Endothelial cell (in vitro differentiated cells): ENCODE measurements at regions not wholly inside any gene's neighbourhood (a gene's known extent, or its start where the extent isn't known, plus 50 kb on each side); places are given as distances from the start of the nearest gene placed in this dataset.

ENCODE experiments used
- DNase-seq: peaks from one replicate; pipeline ENCODE4 v3.0.0; 2021; ENCODE audit warnings: low spot score
- H3K27ac Mint-ChIP-seq: one replicate; pipeline ENCODE4 v1.8.0; 2021; ENCODE audit warnings: mixed read lengths, inconsistent platforms; ENCODE audit not compliant: unreplicated experiment
- H3K27me3 Mint-ChIP-seq: one replicate; pipeline ENCODE4 v1.8.0; 2021; ENCODE audit warnings: mild to moderate bottlenecking, moderate library complexity, mixed read lengths, inconsistent platforms; ENCODE audit not compliant: unreplicated experiment
- H3K36me3 Mint-ChIP-seq: one replicate; pipeline ENCODE4 v1.8.0; 2021; ENCODE audit warnings: mild to moderate bottlenecking, low read depth, mixed read lengths, inconsistent platforms; ENCODE audit not compliant: unreplicated experiment
- H3K4me1 Mint-ChIP-seq: one replicate; pipeline ENCODE4 v1.8.0; 2021; ENCODE audit warnings: mild to moderate bottlenecking, mixed read lengths, inconsistent platforms; ENCODE audit not compliant: unreplicated experiment
- H3K4me3 Mint-ChIP-seq: one replicate; pipeline ENCODE4 v1.8.0; 2021; ENCODE audit warnings: mild to moderate bottlenecking, mixed read lengths, inconsistent platforms; ENCODE audit not compliant: unreplicated experiment
- H3K9me3 Mint-ChIP-seq: one replicate; pipeline ENCODE4 v1.8.0; 2021; ENCODE audit warnings: mixed read lengths, inconsistent platforms; ENCODE audit not compliant: unreplicated experiment
- TF ChIP-seq, protein P1 (sequence below): fragments of 200-600 bp; sonication (generic); IDR thresholded peaks from one replicate; pipeline ENCODE4 v1.5.0; 2021; ENCODE audit warnings: antibody characterized with exemption; ENCODE audit not compliant: unreplicated experiment

DNA sequence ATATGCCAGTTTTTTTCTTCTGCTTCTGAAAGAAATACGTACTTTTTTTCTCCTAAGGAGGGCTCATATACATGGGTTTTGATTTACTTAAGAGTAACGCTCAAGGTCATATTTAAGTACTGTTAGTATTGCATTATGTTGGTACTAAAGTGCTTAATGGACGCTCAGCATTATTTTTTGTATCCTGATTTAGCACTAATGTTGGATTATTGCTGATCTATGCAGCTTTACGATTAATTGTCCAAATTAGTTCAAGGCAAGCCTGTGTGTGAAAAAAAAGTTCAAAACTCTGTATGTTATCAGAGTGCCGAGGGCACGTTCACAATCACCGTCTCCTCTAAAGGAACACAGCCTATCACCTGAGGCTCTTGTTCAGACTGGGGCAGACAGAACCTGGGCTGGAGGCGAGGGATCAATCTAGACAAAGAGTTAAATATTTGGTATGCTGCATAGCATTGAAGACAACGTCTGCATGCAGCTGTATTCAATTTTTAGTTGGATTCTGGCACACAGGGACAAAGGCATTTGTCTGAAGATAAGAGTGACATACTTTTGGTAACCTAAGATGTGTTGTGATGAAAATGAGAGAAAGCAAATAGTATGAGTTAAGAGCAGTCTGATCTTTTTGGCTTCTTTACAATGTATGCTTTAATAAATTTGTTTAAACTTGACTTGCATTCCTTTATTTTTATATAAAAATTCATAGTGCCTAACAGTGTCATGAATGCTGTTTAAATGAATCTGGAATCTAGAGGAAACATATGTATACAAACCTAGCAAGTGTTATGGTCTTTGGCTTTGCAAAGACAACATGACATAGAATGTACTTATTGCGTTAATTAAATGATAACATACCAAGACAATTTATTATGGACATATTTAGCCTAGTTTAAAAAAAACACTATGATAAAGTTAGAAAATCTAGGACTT is 341.2 kb downstream of the SAMD5 start:
- TF ChIP-seq, protein P1, sequence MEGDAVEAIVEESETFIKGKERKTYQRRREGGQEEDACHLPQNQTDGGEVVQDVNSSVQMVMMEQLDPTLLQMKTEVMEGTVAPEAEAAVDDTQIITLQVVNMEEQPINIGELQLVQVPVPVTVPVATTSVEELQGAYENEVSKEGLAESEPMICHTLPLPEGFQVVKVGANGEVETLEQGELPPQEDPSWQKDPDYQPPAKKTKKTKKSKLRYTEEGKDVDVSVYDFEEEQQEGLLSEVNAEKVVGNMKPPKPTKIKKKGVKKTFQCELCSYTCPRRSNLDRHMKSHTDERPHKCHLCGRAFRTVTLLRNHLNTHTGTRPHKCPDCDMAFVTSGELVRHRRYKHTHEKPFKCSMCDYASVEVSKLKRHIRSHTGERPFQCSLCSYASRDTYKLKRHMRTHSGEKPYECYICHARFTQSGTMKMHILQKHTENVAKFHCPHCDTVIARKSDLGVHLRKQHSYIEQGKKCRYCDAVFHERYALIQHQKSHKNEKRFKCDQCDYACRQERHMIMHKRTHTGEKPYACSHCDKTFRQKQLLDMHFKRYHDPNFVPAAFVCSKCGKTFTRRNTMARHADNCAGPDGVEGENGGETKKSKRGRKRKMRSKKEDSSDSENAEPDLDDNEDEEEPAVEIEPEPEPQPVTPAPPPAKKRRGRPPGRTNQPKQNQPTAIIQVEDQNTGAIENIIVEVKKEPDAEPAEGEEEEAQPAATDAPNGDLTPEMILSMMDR = no peak
- no peak for DNase-seq
- H3K4me1 Mint-ChIP-seq = peaks cover 8% of the 10 kb centered on the region
- no peaks in the 10 kb centered on the region for H3K36me3 Mint-ChIP-seq
- no peak overlapping the region for H3K27ac Mint-ChIP-seq
- H3K27me3 Mint-ChIP-seq = no peaks in the 10 kb centered on the region
- no peak overlapping the region for H3K4me3 Mint-ChIP-seq
- H3K9me3 Mint-ChIP-seq = peaks cover 5% of the 10 kb centered on the region

DNA sequence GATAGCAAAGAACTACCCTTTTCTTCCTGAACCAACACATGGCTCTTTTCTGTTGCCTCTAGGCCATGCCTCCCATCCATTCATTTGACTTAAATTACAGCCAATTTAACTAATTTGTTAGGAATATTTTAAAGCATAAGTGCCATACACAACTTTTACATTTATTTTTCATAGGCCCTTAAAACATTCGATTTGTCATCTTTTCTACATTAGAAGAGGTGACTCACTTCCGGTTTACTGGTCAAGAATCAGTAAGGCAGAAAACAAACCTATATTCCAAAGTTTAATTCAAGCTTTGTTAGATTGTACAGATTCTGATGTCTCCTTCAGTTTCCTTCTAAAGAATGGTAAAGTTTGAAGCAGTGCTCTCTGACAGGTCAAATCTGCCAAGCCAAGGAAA is 344.3 kb downstream of the SAMD5 start:
- no peak overlapping the region for H3K4me3 Mint-ChIP-seq
- H3K4me1 Mint-ChIP-seq = peaks cover 5% of the 10 kb centered on the region
- no peaks in the 10 kb centered on the region for H3K27me3 Mint-ChIP-seq
- no peaks in the 10 kb centered on the region for H3K36me3 Mint-ChIP-seq
- no peak for DNase-seq
- no peak overlapping the region for H3K27ac Mint-ChIP-seq
- TF ChIP-seq, protein P1 = no peak
- H3K9me3 Mint-ChIP-seq = peaks cover 5% of the 10 kb centered on the region

DNA sequence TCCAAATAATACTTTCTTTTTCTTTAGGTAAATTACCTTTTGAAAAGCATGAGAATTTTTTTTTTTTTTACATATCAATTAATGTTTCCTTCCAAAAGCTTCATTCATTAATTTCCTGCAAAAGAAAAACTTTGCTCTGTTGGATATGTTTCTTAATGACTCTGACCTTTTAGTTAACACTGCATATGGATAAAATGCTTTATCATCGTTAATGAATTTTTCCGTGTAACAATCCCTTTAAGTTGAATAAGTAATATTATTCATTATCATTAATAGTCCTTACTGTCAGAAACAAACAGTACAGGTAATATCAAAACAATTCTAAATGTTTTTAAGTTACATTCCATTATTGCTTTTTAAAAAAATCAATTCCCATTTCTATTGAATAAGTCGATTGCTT is 345.1 kb downstream of the SAMD5 start:
- no peak overlapping the region for H3K27ac Mint-ChIP-seq
- no peaks in the 10 kb centered on the region for H3K36me3 Mint-ChIP-seq
- H3K27me3 Mint-ChIP-seq = no peaks in the 10 kb centered on the region
- H3K4me1 Mint-ChIP-seq = peaks cover 5% of the 10 kb centered on the region
- H3K9me3 Mint-ChIP-seq = peaks cover 5% of the 10 kb centered on the region
- TF ChIP-seq, protein P1 = no peak
- no peak overlapping the region for H3K4me3 Mint-ChIP-seq
- DNase-seq = no peak

DNA sequence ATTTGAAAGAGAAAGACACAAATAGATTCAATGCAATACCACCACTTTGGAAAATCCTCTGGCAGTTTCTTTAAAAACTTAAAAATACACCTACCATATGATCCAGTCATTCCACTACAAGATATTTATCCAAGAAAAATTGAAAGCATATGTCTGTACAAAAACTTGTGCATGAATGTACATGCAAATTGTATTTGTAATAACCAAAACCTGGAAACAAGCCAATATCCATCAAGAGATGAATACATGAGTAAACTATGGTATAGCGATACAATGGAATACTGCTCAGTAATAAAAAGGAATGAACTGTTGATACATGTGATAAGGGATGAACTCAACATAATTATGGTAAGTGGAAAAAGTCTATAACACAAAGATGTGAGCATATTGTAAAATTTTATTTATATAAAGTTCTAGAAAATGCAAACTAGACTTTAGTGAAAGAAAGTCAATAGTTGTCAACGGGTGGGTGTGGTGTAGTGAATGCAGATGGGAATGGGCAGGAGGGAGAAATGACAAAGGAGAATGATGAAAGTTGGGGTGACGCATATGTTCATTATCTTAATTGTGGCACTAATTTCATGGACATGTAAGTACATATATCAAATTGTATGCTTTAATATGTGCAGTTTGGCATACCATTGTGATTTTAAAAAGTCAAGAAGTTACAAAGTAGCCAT is 347.5 kb downstream of the SAMD5 start:
- DNase-seq = no peak
- Mint-ChIP-seq H3K27me3 (no peaks in the 10 kb centered on the region), H3K36me3 (no peaks in the 10 kb centered on the region), H3K4me3 (no peak overlapping the region), H3K9me3 (peaks cover 5% of the 10 kb centered on the region), H3K27ac (no peak overlapping the region), H3K4me1 (peaks cover 7% of the 10 kb centered on the region)
- TF ChIP-seq, protein P1 = no peak

DNA sequence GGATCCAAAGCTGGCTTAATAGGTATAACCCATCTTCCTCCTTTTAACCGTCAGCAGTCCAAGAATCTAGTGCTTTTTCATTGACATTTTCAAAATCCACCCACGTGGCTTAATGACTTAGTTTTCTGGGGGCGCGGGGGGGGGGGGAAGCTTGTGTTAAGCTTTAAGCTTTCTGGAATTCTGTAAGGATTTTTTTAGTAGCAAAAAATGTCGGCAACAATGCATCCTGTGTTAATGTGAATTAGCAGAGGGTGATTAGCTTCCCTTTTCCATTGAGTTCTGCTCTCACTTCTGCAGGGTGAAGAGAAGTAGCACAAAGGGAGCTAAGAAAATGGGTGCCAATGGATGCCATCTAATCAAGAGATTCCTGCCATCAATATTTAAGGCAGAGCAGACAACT is 348.2 kb downstream of the SAMD5 start:
- TF ChIP-seq, protein P1 = no peak
- no peak overlapping the region for H3K27ac Mint-ChIP-seq
- no peak for DNase-seq

More for the DNA sequence above, 348.2 kb downstream of the SAMD5 start:
- Mint-ChIP-seq H3K36me3 (no peaks in the 10 kb centered on the region), H3K4me1 (peaks cover 7% of the 10 kb centered on the region), H3K4me3 (no peak overlapping the region), H3K9me3 (peaks cover 5% of the 10 kb centered on the region), H3K27me3 (no peaks in the 10 kb centered on the region)
